ENCODE measurements at regions not wholly inside any gene's neighbourhood (a gene's known extent, or its start where the extent isn't known, plus 50 kb on each side); places are given as distances from the start of the nearest gene placed in this dataset.

DNA sequence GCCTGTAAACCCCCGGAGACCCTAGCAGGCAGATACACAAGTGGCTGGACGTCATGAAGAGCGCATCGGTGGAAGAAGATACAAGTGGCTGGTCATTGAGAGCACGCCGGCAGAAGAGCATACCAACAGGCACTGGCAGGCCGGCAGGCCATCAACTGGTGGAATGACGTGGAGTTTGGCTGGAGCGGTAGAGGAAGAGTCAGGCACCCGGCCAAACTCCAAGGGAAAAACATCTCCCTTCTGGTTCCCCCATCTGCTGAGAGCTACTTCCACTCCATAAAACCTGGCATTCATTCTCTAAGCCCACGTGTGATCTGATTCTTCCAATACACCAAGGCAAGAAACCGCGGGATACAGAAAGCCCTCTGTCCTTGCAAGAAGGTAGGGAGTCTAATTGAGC lies 113.4 kb upstream of the NPSR1 start:
- H3K4me3 ChIP-seq (ENCODE audit: low read depth, low read length): no peak overlapping the region
- in situ Hi-C loops (cut with HindIII; ENCODE audit: low sequenced_read_pairs): no loop called here

DNA sequence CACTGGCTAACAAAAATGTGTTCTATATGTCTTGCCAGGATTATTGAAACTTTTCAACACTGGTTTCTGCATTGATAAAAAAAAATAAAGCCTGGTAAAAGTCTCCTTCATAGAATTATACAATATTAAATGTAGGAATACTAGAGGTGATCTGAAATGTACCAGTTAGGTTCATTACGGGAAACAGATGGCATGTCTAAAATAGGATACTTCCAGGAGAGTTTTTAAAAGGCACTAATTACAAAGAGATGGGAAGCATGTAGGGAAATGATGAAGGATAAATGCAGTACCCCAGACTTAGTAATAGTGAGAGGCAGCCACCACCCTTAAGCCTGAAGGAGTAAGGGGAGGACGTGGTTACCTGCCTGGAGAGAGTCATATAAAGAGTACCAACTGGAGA lies 107.0 kb upstream of the NPSR1 start:
- TF ChIP-seq, protein P1, sequence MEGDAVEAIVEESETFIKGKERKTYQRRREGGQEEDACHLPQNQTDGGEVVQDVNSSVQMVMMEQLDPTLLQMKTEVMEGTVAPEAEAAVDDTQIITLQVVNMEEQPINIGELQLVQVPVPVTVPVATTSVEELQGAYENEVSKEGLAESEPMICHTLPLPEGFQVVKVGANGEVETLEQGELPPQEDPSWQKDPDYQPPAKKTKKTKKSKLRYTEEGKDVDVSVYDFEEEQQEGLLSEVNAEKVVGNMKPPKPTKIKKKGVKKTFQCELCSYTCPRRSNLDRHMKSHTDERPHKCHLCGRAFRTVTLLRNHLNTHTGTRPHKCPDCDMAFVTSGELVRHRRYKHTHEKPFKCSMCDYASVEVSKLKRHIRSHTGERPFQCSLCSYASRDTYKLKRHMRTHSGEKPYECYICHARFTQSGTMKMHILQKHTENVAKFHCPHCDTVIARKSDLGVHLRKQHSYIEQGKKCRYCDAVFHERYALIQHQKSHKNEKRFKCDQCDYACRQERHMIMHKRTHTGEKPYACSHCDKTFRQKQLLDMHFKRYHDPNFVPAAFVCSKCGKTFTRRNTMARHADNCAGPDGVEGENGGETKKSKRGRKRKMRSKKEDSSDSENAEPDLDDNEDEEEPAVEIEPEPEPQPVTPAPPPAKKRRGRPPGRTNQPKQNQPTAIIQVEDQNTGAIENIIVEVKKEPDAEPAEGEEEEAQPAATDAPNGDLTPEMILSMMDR (IDR thresholded peaks at IDR 0.05; ENCODE audit: low read depth, low read length): no peak
- in situ Hi-C loops (cut with HindIII; ENCODE audit: low sequenced_read_pairs): no loop called here
- H3K4me3 ChIP-seq (ENCODE audit: low read depth, low read length): no peak overlapping the region

More for the DNA sequence above, 113.4 kb upstream of the NPSR1 start:
- no peak for DNase-seq (ENCODE audit: low read depth, low spot score)
- TF ChIP-seq, protein P1 (IDR thresholded peaks at IDR 0.05; ENCODE audit: low read depth, low read length): no peak

DNA sequence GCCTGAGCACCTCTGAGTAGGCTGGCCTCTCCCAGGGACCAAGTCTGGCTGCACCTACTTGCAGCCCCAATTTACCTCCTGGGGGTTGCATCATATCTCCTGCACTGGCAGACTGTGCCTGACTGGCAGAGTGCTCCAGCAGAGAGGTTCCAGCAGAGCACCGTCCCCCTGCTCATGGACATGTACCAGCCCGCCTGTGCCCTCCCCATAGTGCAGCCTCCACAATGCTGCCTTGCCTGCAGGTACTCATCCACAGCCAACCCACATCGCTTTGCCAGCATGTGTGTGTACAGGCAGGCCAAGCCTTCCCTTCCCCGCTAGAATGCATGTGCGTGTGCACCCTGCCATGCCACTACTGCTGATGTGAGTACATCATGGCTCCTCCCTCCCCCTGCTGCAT lies 105.5 kb upstream of the NPSR1 start:
- TF ChIP-seq, protein P1 (IDR thresholded peaks at IDR 0.05; ENCODE audit: low read depth, low read length): no peak
- H3K4me3 ChIP-seq (ENCODE audit: low read depth, low read length): no peak overlapping the region
- in situ Hi-C loops (cut with HindIII; ENCODE audit: low sequenced_read_pairs): no loop called here
- no peak for DNase-seq (ENCODE audit: low read depth, low spot score)

More for the DNA sequence above, 107.0 kb upstream of the NPSR1 start:
- DNase-seq (ENCODE audit: low read depth, low spot score): no peak

DNA sequence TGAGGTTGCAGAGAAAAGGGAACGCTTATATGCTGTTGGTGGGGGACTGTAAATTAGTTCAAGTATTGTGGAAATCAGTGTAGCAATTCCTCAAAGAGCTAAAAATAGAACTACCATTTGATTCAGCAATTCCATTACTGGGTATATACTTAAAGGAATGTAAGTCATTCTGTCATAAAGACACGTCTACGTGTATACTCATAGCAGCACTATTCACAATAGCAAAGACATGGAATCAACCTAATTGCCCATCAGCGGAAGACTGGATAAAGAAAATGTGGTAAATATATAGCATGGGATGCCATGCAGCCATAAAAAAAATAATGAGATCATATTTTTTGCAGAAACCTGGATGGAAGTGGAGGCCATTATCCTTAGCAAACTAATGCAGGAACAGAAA lies 100.0 kb upstream of the NPSR1 start:
- in situ Hi-C loops (cut with HindIII; ENCODE audit: low sequenced_read_pairs): no loop called here
- TF ChIP-seq, protein P1 (IDR thresholded peaks at IDR 0.05; ENCODE audit: low read depth, low read length): no peak
- no peak overlapping the region for H3K4me3 ChIP-seq (ENCODE audit: low read depth, low read length)
- no peak for DNase-seq (ENCODE audit: low read depth, low spot score)

DNA sequence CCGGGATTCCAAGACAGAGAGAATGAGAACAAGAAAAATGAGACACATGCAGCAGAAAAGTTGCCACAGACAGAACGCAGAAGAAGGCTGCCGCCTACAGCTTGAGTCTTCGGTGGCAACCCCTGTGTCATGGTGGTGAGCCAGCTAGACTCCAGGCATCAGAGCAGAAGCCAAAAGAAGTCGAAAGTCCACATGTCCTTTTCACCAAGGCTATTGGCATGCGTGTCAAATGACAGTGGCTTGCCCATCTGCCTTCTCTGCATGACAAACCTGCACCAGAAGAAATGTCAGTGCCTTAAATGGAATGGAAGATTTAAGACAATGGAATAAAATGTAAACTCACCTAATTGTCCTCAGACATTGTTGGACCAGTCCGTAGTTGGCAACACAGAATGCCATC lies 93.9 kb upstream of the NPSR1 start:
- DNase-seq (ENCODE audit: low read depth, low spot score): no peak
- H3K4me3 ChIP-seq (ENCODE audit: low read depth, low read length): no peak overlapping the region
- in situ Hi-C loops (cut with HindIII; ENCODE audit: low sequenced_read_pairs): no loop called here
- TF ChIP-seq, protein P1 (IDR thresholded peaks at IDR 0.05; ENCODE audit: low read depth, low read length): no peak

DNA sequence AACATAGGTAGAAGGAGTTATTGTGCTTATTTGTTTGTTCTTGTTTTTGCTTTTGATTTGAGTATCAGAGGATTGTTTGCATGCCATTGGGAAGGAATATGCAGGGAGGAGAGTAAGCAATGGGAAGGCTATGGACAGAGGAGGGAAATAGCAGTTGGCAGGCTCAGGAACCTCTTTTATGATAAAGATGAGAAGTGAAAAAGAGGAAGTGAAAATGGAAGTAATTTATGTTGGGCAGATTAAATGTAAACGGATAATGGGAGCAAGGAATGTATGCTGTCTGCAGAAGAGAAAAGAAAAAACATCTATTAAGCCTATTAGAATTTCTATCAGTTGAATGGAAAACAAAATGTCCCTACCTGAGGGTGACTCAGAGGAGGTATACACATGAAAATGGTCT lies 90.1 kb upstream of the NPSR1 start:
- no peak overlapping the region for H3K4me3 ChIP-seq (ENCODE audit: low read depth, low read length)
- TF ChIP-seq, protein P1 (IDR thresholded peaks at IDR 0.05; ENCODE audit: low read depth, low read length): no peak
- in situ Hi-C loops (cut with HindIII; ENCODE audit: low sequenced_read_pairs): no loop called here
- no peak for DNase-seq (ENCODE audit: low read depth, low spot score)

All from astrocyte of the spinal cord (primary cell).